Endodermal cell (in vitro differentiated cells): ENCODE measurements at regions not wholly inside any gene's neighbourhood (a gene's known extent, or its start where the extent isn't known, plus 50 kb on each side); places are given as distances from the start of the nearest gene placed in this dataset.

Experiments
- DNase-seq: peaks from one replicate; pipeline ENCODE4 v3.0.0-alpha.2; 2017
- H3K27ac ChIP-seq: 2 replicates; pipeline ENCODE4 v1.5.1; 2013; ENCODE audit warnings: mild to moderate bottlenecking, low read depth, low read length, moderate library complexity
- H3K27me3 ChIP-seq: 2 replicates; pipeline ENCODE4 v1.6.1; 2013; ENCODE audit warnings: mild to moderate bottlenecking, low read length, moderate library complexity; ENCODE audit not compliant: insufficient read depth, control insufficient read depth, poor library complexity, severe bottlenecking
- H3K36me3 ChIP-seq: 2 replicates; pipeline ENCODE4 v1.7.0; 2013; ENCODE audit warnings: mild to moderate bottlenecking, low read length, moderate library complexity; ENCODE audit not compliant: control insufficient read depth, insufficient read depth
- H3K4me1 ChIP-seq: one replicate; pipeline ENCODE4 v1.7.0; 2013; ENCODE audit warnings: low read length; ENCODE audit not compliant: control insufficient read depth, insufficient read depth
- H3K4me3 ChIP-seq: 2 replicates; pipeline ENCODE4 v1.5.1; 2013; ENCODE audit warnings: mild to moderate bottlenecking, low read length, moderate library complexity
- H3K9ac ChIP-seq: 2 replicates; pipeline ENCODE4 v1.6.1; 2013; ENCODE audit warnings: mild to moderate bottlenecking, low read length, moderate library complexity; ENCODE audit not compliant: poor library complexity, severe bottlenecking; ENCODE audit errors: extremely low read depth
- H3K9me3 ChIP-seq: 2 replicates; pipeline ENCODE4 v1.6.1; 2013; ENCODE audit warnings: mild to moderate bottlenecking, low read length, moderate library complexity; ENCODE audit not compliant: control insufficient read depth
- H3K27ac Mint-ChIP-seq: 2 replicates; pipeline ENCODE4 v1.8.0; 2020; ENCODE audit warnings: mixed read lengths
- H3K27me3 Mint-ChIP-seq: 2 replicates; pipeline ENCODE4 v1.8.0; 2021; ENCODE audit warnings: mild to moderate bottlenecking, mixed read lengths; ENCODE audit not compliant: insufficient read depth
- H3K36me3 Mint-ChIP-seq: 2 replicates; pipeline ENCODE4 v1.8.0; 2020; ENCODE audit warnings: low read depth, mixed read lengths
- H3K4me1 Mint-ChIP-seq: 2 replicates; pipeline ENCODE4 v1.8.0; 2020; ENCODE audit warnings: mixed read lengths
- H3K4me3 Mint-ChIP-seq: 2 replicates; pipeline ENCODE4 v1.8.0; 2020; ENCODE audit warnings: mild to moderate bottlenecking, moderate library complexity, mixed read lengths
- H3K9me3 Mint-ChIP-seq: 2 replicates; pipeline ENCODE4 v1.8.0; 2020; ENCODE audit warnings: mild to moderate bottlenecking, mixed read lengths
- CTCF ChIP-seq: fragments of 200-600 bp; sonication (generic); conservative IDR thresholded peaks from 2 replicates; pipeline ENCODE4 v1.5.0; 2021; ENCODE audit warnings: antibody characterized with exemption, mild to moderate bottlenecking
- WGBS, 2 experiments: methylation state at CpG; one replicate each; pipeline versions ENCODE4 v1.1.5 to v1.1.7; 2013; ENCODE audit warnings: missing lambda C conversion rate in 2 of 2, mixed read lengths in 1 of 2; ENCODE audit not compliant: insufficient coverage in 1 of 2, insufficient read length in 1 of 2; 5-methylcytosine and 5-hydroxymethylcytosine counted together

GRCh38 chr6:101015541-101015940, 134.4 kb upstream of the ASCC3 start:
- H3K27me3 Mint-ChIP-seq = no peaks in the 10 kb centered on the region

GRCh38 chr6:101016163-101016562, 135.0 kb upstream of the ASCC3 start:
- H3K27ac Mint-ChIP-seq = no peak overlapping the region
- WGBS, 2 experiments = 88 to 94% methylated on average over 1 to 2 of the region's 3 CpGs
- DNase-seq = no peak
- H3K4me1 Mint-ChIP-seq = no peaks in the 10 kb centered on the region
- no peaks in the 10 kb centered on the region for H3K4me1 ChIP-seq
- no peak overlapping the region for H3K4me3 ChIP-seq
- H3K27me3 ChIP-seq = no peaks in the 10 kb centered on the region
- no peak overlapping the region for H3K4me3 Mint-ChIP-seq
- no peaks in the 10 kb centered on the region for H3K36me3 ChIP-seq
- no peak overlapping the region for H3K9ac ChIP-seq
- no peak for TF ChIP-seq CTCF
- H3K27ac ChIP-seq = no peak overlapping the region
- H3K36me3 Mint-ChIP-seq = no peaks in the 10 kb centered on the region
- H3K27me3 Mint-ChIP-seq = no peaks in the 10 kb centered on the region
- H3K9me3 Mint-ChIP-seq = no peaks in the 10 kb centered on the region
- no peaks in the 10 kb centered on the region for H3K9me3 ChIP-seq

More at GRCh38 chr6:101015541-101015940, 134.4 kb upstream of the ASCC3 start:
- no peaks in the 10 kb centered on the region for H3K9me3 ChIP-seq
- Mint-ChIP-seq H3K9me3 (no peaks in the 10 kb centered on the region), H3K27ac (no peak overlapping the region), H3K36me3 (no peaks in the 10 kb centered on the region), H3K4me1 (no peaks in the 10 kb centered on the region), H3K4me3 (no peak overlapping the region)
- no peak for DNase-seq
- no peak overlapping the region for H3K9ac ChIP-seq
- 93% methylated on average over 1 of the region's 1 CpG; no CpG with 5 or more reads in 1 of the 2 experiments for WGBS, 2 experiments
- no peak overlapping the region for H3K27ac ChIP-seq
- TF ChIP-seq CTCF = no peak
- no peaks in the 10 kb centered on the region for H3K27me3 ChIP-seq
- no peaks in the 10 kb centered on the region for H3K36me3 ChIP-seq
- H3K4me1 ChIP-seq = no peaks in the 10 kb centered on the region
- H3K4me3 ChIP-seq = no peak overlapping the region

- Histone ChIP-seq H3K27me3 (no peaks in the 10 kb centered on the region), H3K9ac (no peak overlapping the region), H3K36me3 (no peaks in the 10 kb centered on the region), H3K4me1 (no peaks in the 10 kb centered on the region), H3K4me3 (no peak overlapping the region), H3K27ac (no peak overlapping the region), H3K9me3 (no peaks in the 10 kb centered on the region)
- no peaks in the 10 kb centered on the region for H3K27me3 Mint-ChIP-seq
- no peak overlapping the region for H3K27ac Mint-ChIP-seq
- no peak for TF ChIP-seq CTCF
- no peaks in the 10 kb centered on the region for H3K36me3 Mint-ChIP-seq
- 80 to 87% methylated on average over 1 of the region's 3 CpGs for WGBS, 2 experiments
- H3K9me3 Mint-ChIP-seq = no peaks in the 10 kb centered on the region
- H3K4me3 Mint-ChIP-seq = no peak overlapping the region
- DNase-seq = no peak
- no peaks in the 10 kb centered on the region for H3K4me1 Mint-ChIP-seq
Measured at GRCh38 chr6:101018157-101018556, 137.0 kb upstream of the ASCC3 start.
